ENCODE measurements at regions not wholly inside any gene's neighbourhood (a gene's known extent, or its start where the extent isn't known, plus 50 kb on each side); places are given as distances from the start of the nearest gene placed in this dataset.
"Not testable (repeated sequence)": the region's sequence is repeated elsewhere in the genome, so short reads cannot be mapped to it uniquely, and the experiment has no call there.

- no peak for DNase-seq (ENCODE audit: low spot score)
These were observed 107.4 kb downstream of the LEPR start for GRCh38 chr1:65527707-65528503.

GRCh38 chr1:65531972-65532570 is 111.6 kb downstream of the LEPR start:
- no peak for DNase-seq (ENCODE audit: low spot score)

GRCh38 chr1:65535981-65536380 is 115.5 kb downstream of the LEPR start:
- no peak for DNase-seq (ENCODE audit: low spot score)

- no peak for DNase-seq (ENCODE audit: low spot score)
These were observed 117.6 kb downstream of the LEPR start for GRCh38 chr1:65538086-65538485.

- no peak for DNase-seq (ENCODE audit: low spot score)
These were observed 118.2 kb downstream of the LEPR start for GRCh38 chr1:65538664-65539063.

GRCh38 chr1:65539266-65540131 is 119.0 kb downstream of the LEPR start:
- no peak for DNase-seq (ENCODE audit: low spot score)

- no peak for DNase-seq (ENCODE audit: low spot score)
These were observed 120.7 kb downstream of the LEPR start for GRCh38 chr1:65541161-65541560.

- DNase-seq (ENCODE audit: low spot score), result no peak
These were observed 121.4 kb downstream of the LEPR start for GRCh38 chr1:65541865-65542264.

GRCh38 chr1:65542592-65542991 is 122.1 kb downstream of the LEPR start:
- DNase-seq (ENCODE audit: low spot score), result not testable (repeated sequence)

- not testable (repeated sequence) for DNase-seq (ENCODE audit: low spot score)
These were observed 130.0 kb downstream of the LEPR start for GRCh38 chr1:65550306-65551010.

GRCh38 chr1:65552484-65552883 is 132.0 kb downstream of the LEPR start:
- DNase-seq (ENCODE audit: low spot score), result not testable (repeated sequence)

- not testable (repeated sequence) for DNase-seq (ENCODE audit: low spot score)
These were observed 133.8 kb downstream of the LEPR start for GRCh38 chr1:65554086-65554764.

GRCh38 chr1:65554829-65555228 is 134.4 kb downstream of the LEPR start:
- DNase-seq (ENCODE audit: low spot score), result no peak

GRCh38 chr1:65558215-65558614 is 137.7 kb downstream of the LEPR start:
- DNase-seq (ENCODE audit: low spot score), result no peak

GRCh38 chr1:65564493-65564892 is 144.0 kb downstream of the LEPR start:
- DNase-seq (ENCODE audit: low spot score), result no peak

GRCh38 chr1:65568285-65568684 is 147.8 kb downstream of the LEPR start:
- DNase-seq (ENCODE audit: low spot score), result no peak

GRCh38 chr1:65572701-65573421 is 152.4 kb downstream of the LEPR start:
- no peak for DNase-seq (ENCODE audit: low spot score)

- no peak for DNase-seq (ENCODE audit: low spot score)
These were observed 156.8 kb downstream of the LEPR start for GRCh38 chr1:65577278-65577677.

GRCh38 chr1:65577982-65578381 is 157.5 kb downstream of the LEPR start:
- not testable (repeated sequence) for DNase-seq (ENCODE audit: low spot score)

GRCh38 chr1:65581119-65581518 is 160.7 kb downstream of the LEPR start:
- no peak for DNase-seq (ENCODE audit: low spot score)

GRCh38 chr1:65584399-65584798 is 163.9 kb downstream of the LEPR start:
- no peak for DNase-seq (ENCODE audit: low spot score)

Measured in D341Med (cell line).